ENCODE measurements at regions not wholly inside any gene's neighbourhood (a gene's known extent, or its start where the extent isn't known, plus 50 kb on each side); places are given as distances from the start of the nearest gene placed in this dataset.

GRCh38 chr20:39799366-39799965, 837.3 kb downstream of the DHX35 start:
- DNase-seq, result no peak

DNA sequence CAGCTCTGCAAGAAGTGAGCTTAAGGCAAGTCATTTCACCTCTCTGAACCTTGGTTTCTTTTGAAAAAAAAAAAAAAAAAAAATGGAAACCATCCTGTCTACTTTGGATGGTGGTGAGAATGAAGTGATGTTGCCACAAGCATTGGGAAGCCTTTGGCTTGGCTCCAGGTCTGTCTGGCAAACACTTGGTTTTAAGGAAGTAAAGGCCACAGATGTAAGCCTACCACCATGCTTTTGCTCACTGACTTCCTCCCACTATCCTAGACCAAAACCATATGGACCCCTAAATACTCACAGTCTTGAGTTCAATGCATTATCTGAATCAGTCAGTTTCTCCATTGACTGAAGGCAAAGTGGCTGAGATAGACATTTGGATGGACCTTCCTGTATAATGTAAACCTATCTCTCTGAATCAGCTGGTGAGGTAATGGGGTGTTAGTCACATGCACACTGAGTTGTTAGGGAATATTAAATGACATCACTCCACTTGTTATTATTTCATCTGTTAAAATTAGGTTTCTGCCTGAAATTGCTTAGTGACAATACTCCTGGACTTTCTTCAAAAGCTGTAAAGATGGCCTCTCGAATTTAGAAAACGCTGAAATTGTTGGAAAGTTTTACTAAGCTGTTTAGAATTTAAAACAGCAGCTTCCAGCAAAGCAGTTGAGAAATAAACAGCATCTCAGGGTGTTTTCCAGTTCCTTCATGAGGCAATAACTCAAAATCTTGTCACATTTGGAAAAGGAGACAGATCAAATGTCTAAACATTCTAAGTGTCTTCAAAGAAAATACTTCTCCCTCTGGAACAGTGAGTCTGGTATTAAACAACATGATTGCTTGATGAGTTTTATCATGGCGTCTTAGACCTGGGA, 833.5 kb downstream of the DHX35 start:
- no peak for DNase-seq

DNA sequence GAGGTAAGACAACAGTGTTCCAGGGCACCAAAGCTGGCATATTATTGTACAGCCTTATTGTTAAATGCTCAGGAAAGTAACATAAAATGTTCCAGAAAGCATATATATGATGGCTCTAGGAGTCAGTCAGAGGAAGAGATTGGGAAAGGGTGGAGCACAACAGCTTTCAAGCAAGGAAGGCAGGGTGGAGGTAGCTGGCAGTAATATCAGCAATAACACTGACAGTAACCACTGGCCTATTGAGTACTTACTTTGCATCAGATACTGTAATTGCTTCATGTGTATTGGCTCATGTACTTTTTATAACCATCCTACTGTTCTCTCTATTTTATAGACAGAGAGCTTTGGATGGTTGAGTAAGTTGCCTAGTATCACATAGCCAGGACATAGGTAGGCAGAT, 830.2 kb downstream of the DHX35 start:
- no peak for DNase-seq

DNA sequence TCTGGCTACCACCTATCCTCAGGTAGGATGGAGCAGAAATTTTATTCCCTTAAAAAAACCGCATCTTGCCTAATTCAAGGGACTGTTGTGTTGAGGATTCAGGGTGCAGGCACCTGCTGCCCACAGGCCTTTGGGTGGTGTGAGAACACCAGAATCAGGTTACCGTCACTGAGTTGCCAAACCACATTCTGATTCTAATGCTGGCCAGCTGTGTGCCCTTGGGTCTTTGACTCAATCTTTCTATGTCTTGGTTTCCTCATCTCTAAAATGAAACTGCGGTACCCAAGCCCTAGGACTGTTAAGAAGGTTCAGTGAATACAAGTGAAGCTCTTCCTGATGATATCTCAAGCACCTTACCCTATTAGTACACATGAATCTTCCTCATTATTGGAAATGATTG, 827.3 kb downstream of the DHX35 start:
- no peak for DNase-seq

- no peak for DNase-seq
Observed at GRCh38 chr20:39785252-39785917, 823.2 kb downstream of the DHX35 start.

DNA sequence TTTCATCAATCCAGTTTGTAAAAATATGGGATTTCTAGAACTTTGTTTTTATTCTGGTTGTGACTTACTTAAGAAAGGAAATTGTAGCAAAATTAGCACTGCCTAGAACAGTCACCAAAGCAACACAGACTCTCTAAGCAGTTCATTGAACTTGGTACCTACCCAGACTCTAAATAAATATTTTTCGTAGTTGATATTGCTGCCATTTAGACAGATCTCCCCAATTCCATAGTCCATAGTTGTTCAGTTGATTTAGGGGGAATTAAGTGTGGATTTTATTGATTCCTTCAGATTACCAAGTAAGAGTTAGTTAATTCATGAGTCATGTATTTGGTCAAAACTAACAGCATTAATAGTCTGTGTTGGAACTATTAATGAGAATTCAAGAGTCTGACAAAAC, 822.5 kb downstream of the DHX35 start:
- DNase-seq, result no peak

DNA sequence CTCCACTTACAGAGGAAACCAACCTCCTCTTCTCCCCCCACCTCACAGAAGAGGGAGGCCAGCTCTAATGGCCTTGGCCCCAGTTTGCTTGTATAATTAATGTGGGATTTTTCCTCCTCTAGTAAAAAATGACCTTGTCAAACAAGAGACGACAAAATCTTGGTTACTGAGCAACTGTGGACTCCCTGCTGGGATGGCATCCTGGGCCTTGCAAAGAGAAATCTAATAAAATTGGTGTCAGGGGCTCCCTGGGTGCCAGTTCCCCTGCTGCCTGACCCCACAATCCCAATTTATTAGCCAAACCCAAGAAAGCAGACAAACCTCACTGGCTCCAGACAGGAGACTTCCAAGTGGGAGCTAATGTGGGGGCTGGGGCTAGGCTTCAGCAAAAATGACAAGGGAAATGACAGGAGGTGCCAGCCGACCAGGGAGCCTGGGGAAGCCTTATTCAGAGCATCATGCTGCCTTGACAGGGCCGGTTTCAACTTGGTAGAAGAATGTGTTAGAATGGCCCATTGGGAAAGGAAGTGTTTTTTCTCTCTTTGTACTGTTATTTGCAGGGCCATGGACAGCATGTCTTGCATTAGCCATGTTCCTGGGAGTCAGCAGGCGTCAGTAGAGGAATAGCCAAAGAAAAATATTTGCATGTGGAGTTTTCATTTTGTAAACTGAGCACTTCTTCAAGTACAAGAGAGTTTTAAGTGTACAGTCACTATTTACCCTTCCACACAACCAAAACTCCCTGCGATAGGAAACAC, 816.9 kb downstream of the DHX35 start:
- DNase-seq, result no peak

- no peak for DNase-seq
Observed at GRCh38 chr20:39778431-39778830, 816.3 kb downstream of the DHX35 start.

DNA sequence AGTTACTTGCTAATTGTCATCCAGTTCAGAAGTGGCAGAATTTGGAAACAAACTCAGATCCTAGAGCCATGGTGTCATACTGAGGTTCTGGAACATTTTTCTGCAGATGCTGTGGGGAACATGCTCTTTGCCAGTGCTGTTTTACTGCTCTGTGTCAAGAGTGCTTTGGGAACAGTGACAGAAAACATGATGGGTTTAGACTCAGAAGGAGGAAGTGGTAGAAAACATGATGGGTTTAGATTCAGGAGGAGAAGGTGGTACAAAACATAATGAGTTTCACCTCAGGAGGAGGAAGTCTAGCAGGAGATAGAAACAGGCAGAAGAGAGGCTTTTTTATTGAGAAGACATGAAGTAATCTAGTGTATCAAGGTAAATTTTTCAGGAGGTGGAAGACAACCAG, 815.5 kb downstream of the DHX35 start:
- no peak for DNase-seq

DNA sequence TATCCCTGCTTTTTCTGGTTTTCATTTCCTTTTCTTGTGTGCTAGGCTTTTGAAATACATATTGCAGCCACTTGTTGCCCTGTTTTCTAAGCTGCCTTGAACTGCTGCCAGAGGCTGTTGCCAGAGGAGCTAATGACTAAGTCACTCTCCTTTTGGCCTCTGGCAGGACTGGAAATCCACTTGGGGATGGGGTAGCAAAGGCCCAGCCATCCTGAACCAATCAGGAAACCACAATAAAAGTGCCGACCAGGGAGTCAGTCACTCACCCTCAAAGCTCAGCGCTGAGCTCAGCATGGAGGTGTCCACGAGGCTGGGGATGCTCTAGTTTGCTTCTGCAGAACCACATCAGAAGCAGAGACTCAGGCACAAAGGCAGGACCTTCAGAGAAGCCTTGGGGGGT, 813.0 kb downstream of the DHX35 start:
- no peak for DNase-seq

DNA sequence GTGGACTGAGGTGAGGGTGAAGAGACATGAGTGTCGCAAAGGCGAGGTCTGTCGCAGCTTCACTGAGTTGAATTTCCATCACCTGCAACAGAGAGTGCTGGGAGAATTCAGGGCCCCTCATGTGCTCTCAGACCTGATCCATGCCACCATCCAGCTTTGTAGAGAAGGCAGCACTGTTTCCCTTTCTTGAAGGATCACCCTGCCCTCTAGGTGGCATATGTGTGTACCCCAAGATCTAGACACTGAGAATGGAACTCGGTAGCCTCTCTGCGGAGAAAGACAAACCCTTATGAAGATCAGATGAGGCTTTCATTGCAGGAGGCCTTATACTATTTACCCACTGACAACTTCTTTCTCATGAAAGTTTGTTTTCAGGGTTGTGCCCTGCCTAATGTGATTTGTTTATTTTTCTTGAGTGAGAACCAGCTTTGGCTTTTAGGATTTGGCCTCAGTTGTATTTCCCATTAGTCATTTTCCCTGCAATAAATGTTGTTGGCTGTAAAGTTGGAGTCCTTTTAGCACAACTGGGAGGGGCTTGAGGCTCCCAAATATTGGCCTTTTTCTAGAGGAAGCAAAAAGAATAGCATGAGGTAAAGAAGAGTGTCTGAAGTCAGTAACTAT, 811.3 kb downstream of the DHX35 start:
- no peak for DNase-seq

- no peak for DNase-seq
Observed at GRCh38 chr20:39767352-39767751, 805.2 kb downstream of the DHX35 start.

DNA sequence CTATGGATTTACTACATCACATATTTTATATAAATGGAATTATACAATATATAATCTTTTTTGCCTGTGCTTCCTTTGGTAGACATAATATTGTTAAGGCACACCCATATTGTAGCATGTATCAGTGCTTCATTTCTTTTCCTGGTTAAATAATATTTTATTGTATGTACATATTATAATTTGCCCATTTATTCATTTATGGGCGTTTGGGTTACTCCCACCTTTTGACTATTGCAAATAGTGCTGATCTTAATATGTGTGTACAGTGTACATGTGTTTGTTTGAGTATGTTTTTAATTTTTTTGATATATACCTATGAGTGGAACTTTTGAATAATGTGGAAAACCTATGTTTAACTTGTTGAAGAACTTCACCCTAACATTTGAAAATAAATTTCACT, 804.2 kb downstream of the DHX35 start:
- DNase-seq, result no peak

DNA sequence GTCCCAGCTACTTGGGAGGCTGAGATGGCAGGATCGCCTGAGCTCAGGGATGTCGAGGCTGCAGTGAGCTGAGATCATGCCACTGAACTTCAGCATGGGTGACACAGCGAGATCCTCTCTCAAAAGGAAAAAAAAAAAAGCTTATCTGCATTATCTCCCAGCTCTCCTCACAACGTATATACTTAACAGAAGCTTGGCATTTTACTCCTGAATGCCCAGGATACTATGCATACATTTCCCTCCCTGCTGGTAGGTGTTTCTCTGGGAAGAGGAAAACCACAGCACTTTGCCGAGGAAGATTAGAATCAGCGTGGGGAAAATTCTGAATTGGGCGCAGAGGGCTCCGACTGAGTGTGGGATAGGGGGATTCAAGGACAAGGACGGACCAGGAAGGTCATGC, 800.6 kb downstream of the DHX35 start:
- no peak for DNase-seq

DNA sequence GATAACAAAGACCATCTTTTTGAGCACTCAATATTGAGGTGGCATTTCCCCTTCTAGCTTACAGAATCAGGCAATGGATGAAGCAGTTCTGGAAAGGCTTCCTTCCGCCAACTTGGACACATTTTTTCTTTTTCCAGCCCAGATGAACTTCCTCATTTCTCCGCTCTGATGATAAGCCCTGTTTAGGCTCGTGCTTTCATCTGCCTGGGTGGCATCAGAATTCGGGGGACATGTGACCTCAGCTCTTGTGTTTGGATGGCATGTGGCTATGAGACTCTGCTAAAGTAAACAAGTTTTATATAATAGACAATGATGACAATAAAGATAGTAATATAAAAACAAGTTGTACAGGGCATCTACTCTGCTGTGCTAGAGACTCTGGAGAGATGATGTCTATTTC, 796.7 kb downstream of the DHX35 start:
- no peak for DNase-seq

DNA sequence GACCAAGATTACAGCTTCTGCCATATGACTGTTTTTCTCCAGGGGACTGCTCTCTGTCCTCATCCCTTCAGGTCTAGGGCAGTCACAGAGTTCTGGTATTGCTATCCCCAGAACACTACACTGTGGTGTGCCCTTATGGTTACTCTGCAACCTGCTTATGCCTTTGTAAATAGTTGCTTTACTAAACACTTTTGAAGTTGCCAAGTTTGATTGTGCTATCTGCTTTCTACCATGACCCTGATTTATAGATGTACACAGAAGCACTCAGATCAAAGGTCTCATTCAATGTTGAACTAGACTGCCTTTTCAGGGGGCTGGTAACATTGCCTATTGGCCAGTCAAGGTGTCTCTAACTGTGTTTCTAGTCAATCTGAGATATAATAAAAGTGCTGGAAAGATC, 794.7 kb downstream of the DHX35 start:
- DNase-seq, result no peak

GRCh38 chr20:39756369-39756768, 794.2 kb downstream of the DHX35 start:
- no peak for DNase-seq

GRCh38 chr20:39752262-39752876, 790.2 kb downstream of the DHX35 start:
- no peak for DNase-seq

DNA sequence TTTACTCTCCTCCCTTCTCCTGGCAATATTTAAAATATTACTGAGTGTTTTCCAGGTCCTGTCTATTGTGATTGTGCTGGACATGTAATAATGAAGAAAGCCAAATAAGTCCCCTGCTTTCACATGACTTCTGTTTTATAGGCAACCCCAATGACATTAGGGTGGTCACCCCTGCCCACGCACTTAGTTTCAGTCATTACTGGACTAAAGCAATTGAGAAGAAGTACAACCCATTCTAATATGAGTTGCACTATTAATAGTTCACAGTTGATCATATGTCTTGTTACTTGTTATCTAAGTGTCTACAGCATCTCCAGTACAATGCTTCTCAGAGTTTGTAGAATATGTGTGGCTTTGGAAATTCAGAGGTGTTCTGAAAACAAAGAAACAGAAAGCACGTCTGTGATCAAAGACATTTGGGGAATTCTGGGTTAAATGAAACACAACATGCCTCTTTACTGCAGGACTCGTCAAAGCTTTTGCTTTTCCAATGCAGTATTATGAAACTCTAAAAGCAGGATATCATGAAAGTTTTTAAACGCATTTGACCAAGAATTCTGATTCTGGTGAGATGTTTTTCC, 789.5 kb downstream of the DHX35 start:
- DNase-seq, result no peak

DNA sequence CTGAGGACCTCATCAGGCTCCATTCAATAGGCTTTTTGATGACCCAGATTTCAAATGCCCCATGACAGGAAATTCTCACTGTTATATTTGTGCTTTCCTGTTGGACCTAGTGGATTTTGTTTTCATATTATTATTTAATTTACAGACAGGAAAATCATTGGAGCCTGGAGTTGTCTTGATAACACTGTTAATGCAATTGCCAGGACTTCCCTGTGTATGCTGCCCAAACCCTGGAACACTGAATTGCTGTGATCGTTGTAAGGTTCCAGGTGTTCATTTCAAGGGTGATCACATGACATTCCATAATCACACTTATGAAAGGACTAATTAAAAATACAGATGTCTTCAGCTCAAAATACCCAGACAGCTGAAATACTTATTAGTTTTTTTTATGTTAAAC, 783.2 kb downstream of the DHX35 start:
- no peak for DNase-seq

- DNase-seq, result no peak
Observed at GRCh38 chr20:39738651-39739050, 776.5 kb downstream of the DHX35 start.

Measured in right forelimb (tissue), 1 donor.